ENCODE measurements at regions not wholly inside any gene's neighbourhood (a gene's known extent, or its start where the extent isn't known, plus 50 kb on each side); places are given as distances from the start of the nearest gene placed in this dataset.

DNA sequence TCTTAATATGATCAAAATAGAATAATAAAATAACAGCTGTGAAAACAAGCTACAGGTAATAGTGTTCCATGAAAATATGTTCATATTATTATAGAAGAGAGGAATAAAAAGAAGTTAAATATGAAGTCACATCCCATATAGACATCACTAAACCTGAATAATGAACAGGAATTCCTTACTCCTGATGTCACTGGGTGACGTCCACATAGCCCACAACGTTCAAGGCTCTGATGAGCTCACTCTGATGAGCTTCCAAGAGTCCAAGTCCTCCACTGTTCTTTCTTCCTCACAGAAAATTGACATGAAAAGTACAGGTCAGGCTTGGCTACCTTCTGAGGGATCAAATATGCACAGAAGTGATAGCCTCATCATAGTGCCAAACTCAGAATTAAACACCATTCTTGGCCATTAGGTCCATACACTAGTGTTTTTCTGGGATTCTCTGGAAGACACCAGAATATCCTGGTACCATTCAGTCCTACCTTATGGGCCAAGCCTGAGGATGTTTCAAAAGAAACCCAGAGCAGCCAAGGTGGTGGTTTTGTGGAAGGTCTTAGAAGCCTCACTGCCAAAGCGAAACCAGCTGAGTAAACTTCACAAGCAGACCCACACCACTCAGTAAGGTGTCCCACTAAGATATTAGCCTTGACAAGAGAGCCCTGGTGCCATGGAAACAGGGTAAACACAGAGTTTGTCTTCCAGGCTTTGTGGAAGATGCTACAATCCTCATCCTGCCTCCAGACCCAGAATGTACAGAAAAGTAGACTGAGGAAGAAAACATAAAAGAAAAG lies 138.4 kb upstream of the HHIP start:
- no peak overlapping the region for H3K27ac ChIP-seq (ENCODE audit: insufficient read depth, low read length)
- DNase-seq (peak; percentile 28), ATAC-seq (ENCODE audit: low read depth) (no peak)
- H3K14ac ChIP-seq (replicated peaks; ENCODE audit: low read depth, low read length): no peak overlapping the region
- no peaks in the 10 kb centered on the region for H3K4me1 ChIP-seq (ENCODE audit: control insufficient read depth, insufficient read depth, low read length)
- dilution Hi-C loops (cut with HindIII; ENCODE audit: low sequenced_read_pairs, unreplicated experiment): no loop called here
- no TSS peak for BruUV-seq (replicated peaks)
- H2BK120ac ChIP-seq (ENCODE audit: low read depth, low read length): no peak overlapping the region
- ChIA-PET POLR2A (ENCODE audit: unreplicated experiment) (no interaction called here), CTCF (no interaction called here)
- no peaks in the 10 kb centered on the region for H3K27me3 ChIP-seq (ENCODE audit: control insufficient read depth, insufficient read depth, low read length)
- H2AFZ ChIP-seq (replicated peaks; ENCODE audit: low read length, poor library complexity): no peak overlapping the region
- H3K9me1 ChIP-seq (ENCODE audit: insufficient read depth, low read length): no peaks in the 10 kb centered on the region
- no peaks in the 10 kb centered on the region for H3K36me3 ChIP-seq (ENCODE audit: control insufficient read depth, insufficient read depth, low read length)
- no peak overlapping the region for H3K23ac ChIP-seq (ENCODE audit: low read depth, low read length)
- no peaks in the 10 kb centered on the region for H3K9me3 ChIP-seq (ENCODE audit: control insufficient read depth, insufficient read depth, low read length)
- no peak overlapping the region for H3K18ac ChIP-seq (ENCODE audit: low read depth, low read length)
- intact Hi-C loops (cut with micrococcal nuclease): no loop called here
- no peak overlapping the region for H3K9ac ChIP-seq (ENCODE audit: low read depth, low read length)
- H3K79me1 ChIP-seq (ENCODE audit: low read depth in 1 of 2, low read length in 2 of 2): no peaks in the 10 kb centered on the region
- no peak overlapping the region for H2AK5ac ChIP-seq (ENCODE audit: low read depth, low read length)
- no peaks in the 10 kb centered on the region for H4K20me1 ChIP-seq (ENCODE audit: insufficient read depth, low read length)
- TF ChIP-seq MAZ (IDR thresholded peaks at IDR 0.05; ENCODE audit: borderline replicate concordance, low read depth, low read length) (no peak), POLR2A (IDR thresholded peaks at IDR 0.05; ENCODE audit: low read depth, low read length) (no peak), FOS (IDR thresholded peaks at IDR 0.05; ENCODE audit: low read depth, low read length) (no peak), MXI1 (IDR thresholded peaks at IDR 0.05; ENCODE audit: borderline replicate concordance, low read depth, low read length) (no peak), RCOR1 (IDR thresholded peaks at IDR 0.05; ENCODE audit: insufficient replicate concordance, low read length) (no peak)
- TF ChIP-seq, protein P1, sequence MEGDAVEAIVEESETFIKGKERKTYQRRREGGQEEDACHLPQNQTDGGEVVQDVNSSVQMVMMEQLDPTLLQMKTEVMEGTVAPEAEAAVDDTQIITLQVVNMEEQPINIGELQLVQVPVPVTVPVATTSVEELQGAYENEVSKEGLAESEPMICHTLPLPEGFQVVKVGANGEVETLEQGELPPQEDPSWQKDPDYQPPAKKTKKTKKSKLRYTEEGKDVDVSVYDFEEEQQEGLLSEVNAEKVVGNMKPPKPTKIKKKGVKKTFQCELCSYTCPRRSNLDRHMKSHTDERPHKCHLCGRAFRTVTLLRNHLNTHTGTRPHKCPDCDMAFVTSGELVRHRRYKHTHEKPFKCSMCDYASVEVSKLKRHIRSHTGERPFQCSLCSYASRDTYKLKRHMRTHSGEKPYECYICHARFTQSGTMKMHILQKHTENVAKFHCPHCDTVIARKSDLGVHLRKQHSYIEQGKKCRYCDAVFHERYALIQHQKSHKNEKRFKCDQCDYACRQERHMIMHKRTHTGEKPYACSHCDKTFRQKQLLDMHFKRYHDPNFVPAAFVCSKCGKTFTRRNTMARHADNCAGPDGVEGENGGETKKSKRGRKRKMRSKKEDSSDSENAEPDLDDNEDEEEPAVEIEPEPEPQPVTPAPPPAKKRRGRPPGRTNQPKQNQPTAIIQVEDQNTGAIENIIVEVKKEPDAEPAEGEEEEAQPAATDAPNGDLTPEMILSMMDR (conservative IDR thresholded peaks at IDR 0.05; ENCODE audit: low read depth, low read length): no peak
- TF ChIP-seq, protein P2, sequence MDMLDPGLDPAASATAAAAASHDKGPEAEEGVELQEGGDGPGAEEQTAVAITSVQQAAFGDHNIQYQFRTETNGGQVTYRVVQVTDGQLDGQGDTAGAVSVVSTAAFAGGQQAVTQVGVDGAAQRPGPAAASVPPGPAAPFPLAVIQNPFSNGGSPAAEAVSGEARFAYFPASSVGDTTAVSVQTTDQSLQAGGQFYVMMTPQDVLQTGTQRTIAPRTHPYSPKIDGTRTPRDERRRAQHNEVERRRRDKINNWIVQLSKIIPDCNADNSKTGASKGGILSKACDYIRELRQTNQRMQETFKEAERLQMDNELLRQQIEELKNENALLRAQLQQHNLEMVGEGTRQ (IDR thresholded peaks at IDR 0.05; ENCODE audit: low read depth, low read length): no peak
- H3K4me2 ChIP-seq (ENCODE audit: low read depth, low read length): no peak overlapping the region
- no peak overlapping the region for H2BK15ac ChIP-seq (ENCODE audit: low read depth, low read length)
- no peak overlapping the region for H4K8ac ChIP-seq (ENCODE audit: low read depth in 2 of 2, low read length in 2 of 2)
- no peak overlapping the region for H2BK20ac ChIP-seq (ENCODE audit: low read depth, low read length)
- H2AK9ac ChIP-seq (replicated peaks; ENCODE audit: low read depth, low read length, poor library complexity): no peak overlapping the region
- no peak overlapping the region for H3K56ac ChIP-seq (ENCODE audit: extremely low read depth, insufficient read depth, low read length)
- no peak overlapping the region for H3K4me3 ChIP-seq (ENCODE audit: insufficient read depth, low read depth, low read length)
- H3K4ac ChIP-seq (ENCODE audit: low read depth, low read length): no peak overlapping the region
- WGBS, 2 experiments (ENCODE audit: extremely low coverage in 2 of 2, insufficient read length in 1 of 2): 25% methylated on average over 2 of the region's 3 CpGs; no CpG with 5 or more reads in 1 of the 2 experiments
- H2BK5ac ChIP-seq (ENCODE audit: low read depth, low read length, poor library complexity, severe bottlenecking): no peak overlapping the region
- in situ Hi-C loops (cut with MboI; ENCODE audit: low sequenced_read_pairs): no loop called here
- no peak overlapping the region for H4K5ac ChIP-seq (ENCODE audit: low read depth, low read length)
- H4K91ac ChIP-seq (ENCODE audit: insufficient read depth, low read depth, low read length): no peak overlapping the region
